Type B pancreatic cell (in vitro differentiated cells): ENCODE measurements at regions not wholly inside any gene's neighbourhood (a gene's known extent, or its start where the extent isn't known, plus 50 kb on each side); places are given as distances from the start of the nearest gene placed in this dataset.

ENCODE experiments used
- DNase-seq: peaks from one replicate; pipeline ENCODE4 v3.0.0; 2021; ENCODE audit warnings: mixed read lengths; ENCODE audit not compliant: unreplicated experiment; ENCODE audit errors: extremely low spot score
- H3K27ac Mint-ChIP-seq: 2 replicates; pipeline ENCODE4 v1.8.0; 2021; ENCODE audit warnings: mild to moderate bottlenecking, mixed read lengths
- H3K27me3 Mint-ChIP-seq: 2 replicates; pipeline ENCODE4 v1.8.0; 2021; ENCODE audit warnings: mixed read lengths
- H3K36me3 Mint-ChIP-seq: 2 replicates; pipeline ENCODE4 v1.8.0; 2021; ENCODE audit warnings: mixed read lengths
- H3K4me1 Mint-ChIP-seq: one replicate; pipeline ENCODE4 v1.8.0; 2021; ENCODE audit warnings: mixed read lengths; ENCODE audit not compliant: unreplicated experiment
- H3K4me3 Mint-ChIP-seq: 2 replicates; pipeline ENCODE4 v1.8.0; 2021; ENCODE audit warnings: mild to moderate bottlenecking, mixed read lengths
- H3K9me3 Mint-ChIP-seq: 2 replicates; pipeline ENCODE4 v1.8.0; 2021; ENCODE audit warnings: mixed read lengths
- TF ChIP-seq, protein P1 (sequence below): fragments of 200-600 bp; sonication (generic); conservative IDR thresholded peaks from 2 replicates; pipeline ENCODE4 v1.5.0; 2021; ENCODE audit warnings: antibody characterized with exemption, mild to moderate bottlenecking

DNA sequence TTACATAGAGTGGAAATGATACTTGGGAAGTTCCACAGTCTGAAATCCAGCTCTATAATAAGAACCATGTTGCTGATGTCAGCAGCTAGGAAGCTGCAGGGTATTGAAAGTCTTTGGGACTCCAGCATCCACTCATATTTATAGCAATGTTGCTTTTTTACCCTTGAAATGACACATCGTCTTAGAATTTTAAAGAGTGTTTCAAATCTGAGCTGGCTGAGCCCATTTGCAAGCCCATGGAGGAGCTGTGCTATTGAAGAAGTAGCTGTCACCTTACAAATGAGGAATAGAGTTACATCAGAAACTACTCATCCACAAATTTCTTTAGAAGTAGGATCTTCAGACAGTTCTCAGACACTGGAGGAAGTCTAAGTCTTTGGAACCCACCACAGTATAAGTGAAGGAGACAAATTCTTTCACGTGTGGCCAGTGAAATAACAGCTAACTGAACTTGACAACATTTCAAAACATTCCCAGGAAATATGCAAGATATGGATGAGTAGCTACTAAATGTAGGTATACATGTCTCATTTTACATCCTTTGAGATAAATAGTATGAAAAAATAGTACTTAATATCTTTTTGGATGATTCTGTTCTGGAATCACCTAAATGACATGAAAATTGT lies 203.6 kb downstream of the ZNF365 start:
- Mint-ChIP-seq H3K4me1 (peaks cover 11% of the 10 kb centered on the region), H3K4me3 (no peak overlapping the region), H3K36me3 (no peaks in the 10 kb centered on the region), H3K27ac (no peak overlapping the region), H3K27me3 (peaks cover 8% of the 10 kb centered on the region), H3K9me3 (no peaks in the 10 kb centered on the region)
- no peak for DNase-seq
- TF ChIP-seq, protein P1, sequence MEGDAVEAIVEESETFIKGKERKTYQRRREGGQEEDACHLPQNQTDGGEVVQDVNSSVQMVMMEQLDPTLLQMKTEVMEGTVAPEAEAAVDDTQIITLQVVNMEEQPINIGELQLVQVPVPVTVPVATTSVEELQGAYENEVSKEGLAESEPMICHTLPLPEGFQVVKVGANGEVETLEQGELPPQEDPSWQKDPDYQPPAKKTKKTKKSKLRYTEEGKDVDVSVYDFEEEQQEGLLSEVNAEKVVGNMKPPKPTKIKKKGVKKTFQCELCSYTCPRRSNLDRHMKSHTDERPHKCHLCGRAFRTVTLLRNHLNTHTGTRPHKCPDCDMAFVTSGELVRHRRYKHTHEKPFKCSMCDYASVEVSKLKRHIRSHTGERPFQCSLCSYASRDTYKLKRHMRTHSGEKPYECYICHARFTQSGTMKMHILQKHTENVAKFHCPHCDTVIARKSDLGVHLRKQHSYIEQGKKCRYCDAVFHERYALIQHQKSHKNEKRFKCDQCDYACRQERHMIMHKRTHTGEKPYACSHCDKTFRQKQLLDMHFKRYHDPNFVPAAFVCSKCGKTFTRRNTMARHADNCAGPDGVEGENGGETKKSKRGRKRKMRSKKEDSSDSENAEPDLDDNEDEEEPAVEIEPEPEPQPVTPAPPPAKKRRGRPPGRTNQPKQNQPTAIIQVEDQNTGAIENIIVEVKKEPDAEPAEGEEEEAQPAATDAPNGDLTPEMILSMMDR: no peak

DNA sequence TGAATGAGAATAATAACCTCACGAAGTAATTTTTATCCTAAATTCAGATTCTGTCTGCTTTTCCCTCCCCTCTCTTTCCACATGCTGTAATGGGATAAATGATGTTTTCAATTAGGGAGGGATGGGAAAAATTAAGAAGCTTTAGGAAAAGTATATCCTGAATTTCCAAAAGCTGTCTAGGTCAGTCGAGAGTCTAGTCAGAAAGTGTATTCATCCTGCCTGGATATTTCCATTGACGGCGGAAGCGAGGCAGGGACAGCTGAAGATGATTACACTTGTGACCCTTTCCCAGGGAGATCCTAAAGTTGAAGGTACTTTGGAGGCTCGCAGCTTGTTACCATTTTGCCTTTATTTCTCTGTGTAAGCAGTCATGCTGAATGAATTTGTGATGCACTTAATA lies 204.1 kb downstream of the ZNF365 start:
- Mint-ChIP-seq H3K4me1 (peaks cover 11% of the 10 kb centered on the region), H3K27me3 (peaks cover 8% of the 10 kb centered on the region)

DNA sequence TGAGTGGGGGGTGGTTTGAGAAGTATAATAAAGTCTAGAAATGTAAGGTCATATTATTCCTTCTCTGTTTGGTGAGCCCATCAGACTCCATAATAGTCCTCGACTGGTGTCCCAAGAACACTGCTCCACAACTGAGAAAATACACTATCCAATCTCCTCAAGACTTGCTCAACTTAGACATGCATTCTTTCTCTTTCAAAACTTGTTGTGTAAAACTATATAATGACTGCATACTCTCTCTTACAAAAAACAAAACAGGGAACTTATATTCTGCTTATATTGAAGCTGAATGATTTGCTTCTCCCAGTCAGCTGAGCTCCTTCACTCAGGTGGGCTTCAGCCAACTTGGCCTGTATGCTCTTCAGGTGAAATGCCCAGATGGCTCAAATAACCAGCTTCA lies 204.7 kb downstream of the ZNF365 start:
- Mint-ChIP-seq H3K27me3 (peaks cover 8% of the 10 kb centered on the region), H3K36me3 (no peaks in the 10 kb centered on the region), H3K9me3 (no peaks in the 10 kb centered on the region), H3K4me1 (peaks cover 11% of the 10 kb centered on the region), H3K27ac (no peak overlapping the region), H3K4me3 (no peak overlapping the region)
- no peak for DNase-seq
- TF ChIP-seq, protein P1: no peak

More for the DNA sequence above, 204.1 kb downstream of the ZNF365 start:
- Mint-ChIP-seq H3K27ac (no peak overlapping the region), H3K4me3 (no peak overlapping the region), H3K9me3 (no peaks in the 10 kb centered on the region), H3K36me3 (no peaks in the 10 kb centered on the region)
- DNase-seq: no peak
- TF ChIP-seq, protein P1: no peak

DNA sequence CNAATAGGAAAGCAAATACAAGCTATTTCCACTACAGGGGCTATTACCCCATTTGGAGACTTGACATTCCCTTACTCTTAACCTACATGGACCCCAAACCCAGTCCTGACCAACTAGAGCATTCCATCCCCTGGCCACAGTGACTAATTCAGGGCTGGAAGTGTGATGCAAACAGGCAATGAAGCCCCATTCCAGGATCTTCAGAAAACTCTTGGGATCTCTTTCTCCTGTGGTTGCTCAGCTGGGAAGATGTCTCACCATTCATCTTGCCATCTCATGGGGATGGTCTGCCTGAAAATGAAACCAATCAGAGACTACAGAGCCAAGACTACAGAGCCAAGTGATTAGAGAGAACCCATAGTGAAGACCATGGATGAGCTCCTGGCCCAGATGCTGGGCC lies 206.2 kb downstream of the ZNF365 start:
- Mint-ChIP-seq H3K36me3 (no peaks in the 10 kb centered on the region), H3K4me3 (no peak overlapping the region), H3K4me1 (peaks cover 11% of the 10 kb centered on the region), H3K27me3 (peaks cover 4% of the 10 kb centered on the region), H3K27ac (no peak overlapping the region), H3K9me3 (no peaks in the 10 kb centered on the region)
- TF ChIP-seq, protein P1: no peak
- DNase-seq: no peak

DNA sequence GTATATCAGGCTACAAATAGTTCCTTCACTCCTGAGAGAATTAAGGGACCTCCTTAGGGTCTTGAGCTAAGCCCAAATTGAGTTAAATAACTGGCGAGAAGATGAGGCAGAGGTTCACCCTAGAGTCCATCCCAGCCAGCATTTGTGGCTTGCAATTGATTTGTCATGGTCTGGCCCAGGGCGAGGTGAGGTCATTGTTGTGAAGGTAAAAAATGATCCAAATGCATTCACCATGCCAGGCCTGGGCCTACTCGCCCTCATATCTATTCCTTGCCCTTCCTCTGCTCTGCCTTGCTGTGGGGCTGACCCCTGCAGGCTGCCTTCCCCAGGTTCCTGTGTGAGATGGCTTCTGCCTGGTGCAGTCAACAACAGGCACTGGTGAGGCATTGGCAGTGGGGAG lies 207.2 kb downstream of the ZNF365 start:
- H3K9me3 Mint-ChIP-seq: no peaks in the 10 kb centered on the region
- no peak overlapping the region for H3K27ac Mint-ChIP-seq
- no peak for DNase-seq
- peaks cover 11% of the 10 kb centered on the region for H3K4me1 Mint-ChIP-seq
- TF ChIP-seq, protein P1: no peak
- H3K36me3 Mint-ChIP-seq: no peaks in the 10 kb centered on the region
- peaks cover 4% of the 10 kb centered on the region for H3K27me3 Mint-ChIP-seq
- H3K4me3 Mint-ChIP-seq: no peak overlapping the region
